NOMO-1 treated with DMSO at 0.1 percent for 48 hours (cell line): ENCODE measurements at regions not wholly inside any gene's neighbourhood (a gene's known extent, or its start where the extent isn't known, plus 50 kb on each side); places are given as distances from the start of the nearest gene placed in this dataset.
"Not testable (repeated sequence)": the region's sequence is repeated elsewhere in the genome, so short reads cannot be mapped to it uniquely, and the experiment has no call there.

Experiments
- DNase-seq: peaks from one replicate; lab custom pipeline; 2025; ENCODE audit not compliant: unreplicated experiment; lab: John Stamatoyannopoulos, UW

- DNase-seq, result no peak
These were observed 319.1 kb downstream of the OXSM start for GRCh38 chr3:26108846-26109489.

- no peak for DNase-seq
These were observed 325.0 kb downstream of the OXSM start for GRCh38 chr3:26114851-26115250.

- no peak for DNase-seq
These were observed 328.3 kb downstream of the OXSM start for GRCh38 chr3:26118165-26118564.

GRCh38 chr3:26132942-26133341 is 343.1 kb downstream of the OXSM start:
- DNase-seq, result no peak

GRCh38 chr3:26141296-26141695 is 351.4 kb downstream of the OXSM start:
- DNase-seq, result no peak

- no peak for DNase-seq
These were observed 355.9 kb downstream of the OXSM start for GRCh38 chr3:26145769-26146168.

- DNase-seq, result not testable (repeated sequence)
These were observed 367.5 kb downstream of the OXSM start for GRCh38 chr3:26157428-26157827.

- no peak for DNase-seq
These were observed 381.1 kb downstream of the OXSM start for GRCh38 chr3:26171006-26171405.

- no peak for DNase-seq
These were observed 401.7 kb downstream of the OXSM start for GRCh38 chr3:26191556-26191955.

GRCh38 chr3:26193558-26193957 is 403.7 kb downstream of the OXSM start:
- DNase-seq, result no peak

- no peak for DNase-seq
These were observed 406.9 kb downstream of the OXSM start for GRCh38 chr3:26196781-26197180.

GRCh38 chr3:26198609-26199008 is 408.7 kb downstream of the OXSM start:
- DNase-seq, result no peak

GRCh38 chr3:26202169-26202568 is 412.3 kb downstream of the OXSM start:
- no peak for DNase-seq

- DNase-seq, result no peak
These were observed 415.6 kb downstream of the OXSM start for GRCh38 chr3:26205475-26205874.

GRCh38 chr3:26208201-26208600 is 414.4 kb upstream of the LRRC3B start:
- no peak for DNase-seq

GRCh38 chr3:26229801-26230200 is 392.8 kb upstream of the LRRC3B start:
- no peak for DNase-seq

- DNase-seq, result no peak
These were observed 389.2 kb upstream of the LRRC3B start for GRCh38 chr3:26233374-26233773.

GRCh38 chr3:26236531-26236930 is 386.0 kb upstream of the LRRC3B start:
- DNase-seq, result no peak

GRCh38 chr3:26237036-26237682 is 385.4 kb upstream of the LRRC3B start:
- no peak for DNase-seq

- not testable (repeated sequence) for DNase-seq
These were observed 378.0 kb upstream of the LRRC3B start for GRCh38 chr3:26244586-26244985.

GRCh38 chr3:26245236-26245635 is 377.3 kb upstream of the LRRC3B start:
- DNase-seq, result no peak

- DNase-seq, result no peak
These were observed 375.7 kb upstream of the LRRC3B start for GRCh38 chr3:26246901-26247300.

GRCh38 chr3:26247712-26248111 is 374.9 kb upstream of the LRRC3B start:
- DNase-seq, result no peak
